NCI-H2196 (cell line): ENCODE measurements at regions not wholly inside any gene's neighbourhood (a gene's known extent, or its start where the extent isn't known, plus 50 kb on each side); places are given as distances from the start of the nearest gene placed in this dataset.
A peak's percentile ranks its signal among the peaks of the same experiment; 100 is the strongest.
"Not testable (repeated sequence)": the region's sequence is repeated elsewhere in the genome, so short reads cannot be mapped to it uniquely, and the experiment has no call there.

Experiments used
- DNase-seq: peaks from one replicate; lab custom pipeline; 2025; ENCODE audit not compliant: unreplicated experiment; lab: John Stamatoyannopoulos, UW

DNA sequence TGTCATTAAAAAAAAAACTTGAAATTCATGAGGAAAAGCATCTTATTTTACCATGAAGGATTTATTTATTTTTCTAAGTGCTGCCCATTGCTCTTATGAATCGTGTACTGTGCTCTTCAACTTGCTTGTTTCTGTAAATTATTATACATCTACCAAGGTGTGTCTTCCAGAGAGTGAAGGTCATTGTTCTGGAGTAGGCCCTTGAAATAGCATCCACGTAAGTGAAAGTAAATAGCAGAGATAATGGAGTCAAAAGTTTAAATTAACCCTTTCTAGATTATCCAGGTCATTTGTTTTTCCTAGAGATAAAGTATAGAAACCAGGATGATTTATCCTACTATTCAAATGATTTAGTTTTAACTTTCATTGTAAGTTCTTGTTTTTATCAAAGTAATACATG, 473.1 kb downstream of the DIRAS2 start:
- no peak for DNase-seq

DNA sequence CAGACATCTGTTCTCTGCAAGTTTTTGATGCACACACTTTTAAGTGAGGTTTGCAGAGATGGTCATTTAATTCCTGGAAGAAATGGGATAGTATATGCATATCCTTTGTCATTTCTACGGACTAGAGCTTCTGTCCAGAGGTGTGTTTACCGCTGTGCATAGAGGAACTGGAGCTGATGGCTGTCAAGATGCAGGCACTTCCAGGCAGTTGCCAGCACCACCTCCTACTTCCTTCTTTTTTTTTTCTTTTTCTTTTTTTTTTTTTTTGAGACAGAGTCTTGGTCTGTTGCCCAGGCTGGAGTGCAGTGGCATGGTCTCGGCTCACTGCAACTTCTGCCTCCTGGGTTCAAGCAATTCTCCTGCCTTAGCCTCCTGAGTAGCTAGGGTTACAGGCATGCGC, 468.7 kb downstream of the DIRAS2 start:
- not testable (repeated sequence) for DNase-seq

DNA sequence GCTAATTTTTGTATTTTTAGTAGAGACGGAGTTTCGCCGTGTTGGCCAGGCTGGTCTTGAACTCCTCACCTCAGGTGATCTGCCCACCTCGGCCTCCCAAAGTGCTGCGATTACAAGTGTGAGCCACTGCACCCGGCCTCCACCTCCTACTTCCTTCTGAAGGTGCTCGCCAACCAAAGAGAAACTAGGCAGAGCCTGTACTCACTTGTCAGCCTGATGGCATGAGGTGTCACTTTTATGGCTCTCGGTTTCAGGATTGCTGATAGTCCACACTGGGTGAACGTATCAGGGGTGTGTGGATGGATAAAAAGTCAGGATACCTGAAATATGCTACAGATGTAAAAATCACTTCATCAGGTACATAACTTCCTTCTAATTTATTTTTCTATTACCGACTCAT, 468.3 kb downstream of the DIRAS2 start:
- not testable (repeated sequence) for DNase-seq

GRCh38 chr9:90175257-90175656, 467.4 kb downstream of the DIRAS2 start:
- no peak for DNase-seq

- no peak for DNase-seq
Measured at GRCh38 chr9:90175865-90176264, 466.8 kb downstream of the DIRAS2 start.

DNA sequence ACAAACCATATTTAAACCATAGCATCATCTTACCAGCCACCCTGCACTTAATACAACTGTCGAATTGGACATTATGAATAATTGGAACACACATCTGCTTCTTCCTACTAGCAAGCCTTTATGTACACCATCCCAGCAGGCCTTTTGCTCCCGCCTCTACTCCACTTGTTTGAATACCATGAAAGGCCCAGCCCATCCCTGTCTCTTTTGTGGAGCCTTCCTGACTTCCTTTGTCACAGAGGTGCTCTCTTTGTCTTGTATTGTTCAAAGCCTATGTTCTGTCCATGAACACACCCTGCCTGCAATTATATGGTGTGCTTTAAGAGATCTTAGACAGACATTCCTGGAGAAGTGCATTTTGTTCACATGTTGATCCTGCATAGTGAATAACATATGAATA, 465.7 kb downstream of the DIRAS2 start:
- DNase-seq = peak; percentile 97

DNA sequence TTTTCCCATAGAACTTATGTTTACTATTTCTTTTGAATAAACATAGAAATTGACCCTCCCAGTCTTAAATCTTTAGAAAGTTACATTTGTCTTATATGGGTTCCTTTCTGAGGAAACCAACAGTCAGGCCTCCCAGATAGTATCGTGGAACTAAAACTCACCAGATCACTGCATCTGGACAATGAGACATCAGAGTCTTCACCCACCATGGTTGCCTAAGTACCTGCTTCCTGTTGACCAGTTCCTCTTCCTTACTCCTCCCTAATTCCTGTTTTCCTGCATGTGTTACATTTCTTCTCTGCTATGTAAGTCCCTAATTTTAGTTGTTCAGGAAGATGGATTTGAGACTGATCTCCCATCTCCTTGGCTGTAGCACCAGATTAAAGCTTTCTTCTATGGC, 462.2 kb downstream of the DIRAS2 start:
- no peak for DNase-seq

GRCh38 chr9:90188656-90189055, 454.0 kb downstream of the DIRAS2 start:
- DNase-seq = no peak

- DNase-seq = no peak
Measured at GRCh38 chr9:90189306-90189705, 453.3 kb downstream of the DIRAS2 start.

- not testable (repeated sequence) for DNase-seq
Measured at GRCh38 chr9:90192465-90192864, 450.2 kb downstream of the DIRAS2 start.

- DNase-seq = no peak
Measured at GRCh38 chr9:90198956-90199355, 443.7 kb downstream of the DIRAS2 start.

- DNase-seq = no peak
Measured at GRCh38 chr9:90201766-90202165, 440.9 kb downstream of the DIRAS2 start.

DNA sequence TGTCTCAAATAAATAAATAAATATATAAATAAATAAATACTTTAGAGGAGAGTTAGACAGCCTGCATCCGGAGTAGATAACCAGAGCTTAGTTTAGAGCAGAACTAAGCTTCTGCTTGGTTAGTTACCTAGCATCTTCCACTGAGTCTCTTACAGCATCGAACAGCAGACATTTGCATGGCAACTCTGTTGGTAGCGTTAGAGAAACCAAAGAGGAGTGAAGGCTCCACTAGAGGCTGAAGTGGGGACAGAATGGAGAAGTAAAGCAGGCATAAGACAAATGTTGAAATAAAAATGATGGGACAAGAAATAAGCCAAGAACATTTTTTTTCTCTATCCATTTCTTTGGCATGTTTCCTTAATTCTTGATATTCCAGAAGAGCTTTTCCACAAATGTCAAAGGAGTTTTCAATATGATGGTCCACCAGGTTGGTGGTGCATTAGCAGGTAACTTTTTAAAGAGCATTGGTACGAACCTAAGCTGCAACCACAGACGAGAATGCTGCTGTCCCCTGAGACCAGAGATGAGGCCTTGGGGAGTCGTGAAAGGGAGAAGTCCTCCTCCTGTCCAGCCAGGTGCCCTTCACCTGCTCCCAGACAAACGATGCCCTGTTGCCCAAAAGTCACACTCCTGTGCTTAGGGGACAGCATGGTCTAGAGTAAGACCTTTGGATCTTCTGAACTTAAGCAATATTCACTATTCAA, 438.3 kb downstream of the DIRAS2 start:
- no peak for DNase-seq

DNA sequence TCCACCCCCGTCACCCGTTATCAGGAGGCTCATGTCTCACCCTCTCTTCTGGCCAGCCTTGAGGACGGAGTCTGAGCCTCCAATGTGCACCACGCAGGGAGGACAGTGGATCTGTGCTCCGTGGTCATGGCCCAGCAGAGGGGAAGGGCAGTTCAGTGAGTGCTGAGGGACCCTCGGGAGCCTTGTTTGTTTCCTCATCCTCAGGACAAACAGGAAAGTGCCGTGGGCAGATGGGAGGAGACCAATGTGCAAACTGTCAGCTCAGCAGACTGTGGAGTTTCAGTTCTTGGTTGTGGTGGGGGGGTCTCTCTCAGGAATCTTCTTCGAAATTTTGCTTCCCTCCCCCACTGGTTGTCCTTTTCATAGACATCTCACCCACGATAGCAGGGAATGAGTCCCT, 429.6 kb downstream of the DIRAS2 start:
- not testable (repeated sequence) for DNase-seq

- no peak for DNase-seq
Measured at GRCh38 chr9:90219548-90220118, 423.0 kb downstream of the DIRAS2 start.

GRCh38 chr9:90221899-90222298, 420.7 kb downstream of the DIRAS2 start:
- not testable (repeated sequence) for DNase-seq

DNA sequence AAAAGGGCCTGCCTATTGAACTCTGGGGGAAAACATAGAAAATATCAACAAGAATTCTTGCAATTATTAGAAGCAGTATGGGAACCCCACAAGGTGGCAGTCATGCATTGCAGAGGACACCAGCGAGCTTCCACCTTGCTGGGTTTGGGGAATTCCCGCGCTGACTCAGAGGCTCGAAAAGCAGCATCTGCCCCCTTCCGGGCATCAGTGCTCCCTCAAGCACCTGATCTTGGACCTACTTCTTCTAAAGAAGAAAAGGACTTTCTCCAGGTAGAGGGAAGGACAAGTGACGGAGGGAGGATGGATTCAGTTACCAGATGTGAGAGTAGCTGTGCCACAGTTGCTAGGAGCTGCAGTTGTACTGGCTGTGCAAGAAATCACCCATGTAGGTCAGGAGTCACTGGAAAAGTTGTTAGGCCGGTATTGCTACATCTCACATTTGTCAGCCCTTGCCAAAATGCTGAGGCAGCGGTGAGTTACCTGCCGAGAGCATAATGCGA, 415.7 kb downstream of the DIRAS2 start:
- DNase-seq = peak; percentile 42

GRCh38 chr9:90233081-90233480, 409.5 kb downstream of the DIRAS2 start:
- DNase-seq = not testable (repeated sequence)

DNA sequence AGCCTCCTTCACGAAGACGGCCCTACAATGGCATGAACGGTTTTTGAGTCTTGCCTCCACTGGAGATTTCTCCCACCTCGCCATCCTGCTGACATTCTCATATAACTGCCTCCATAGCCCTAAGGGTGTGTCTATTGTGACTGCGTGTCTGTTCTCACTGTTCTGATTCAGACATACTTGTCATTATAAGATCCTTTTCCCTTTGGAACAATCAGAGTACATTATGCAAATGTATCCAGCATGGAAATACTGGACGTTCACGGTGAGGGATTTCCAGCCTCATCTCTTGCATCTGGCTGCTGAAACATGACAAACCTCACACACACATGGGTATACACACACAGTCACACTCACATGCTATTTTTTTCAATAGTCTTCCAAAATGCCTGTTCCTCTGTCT, 402.1 kb downstream of the DIRAS2 start:
- DNase-seq = no peak

DNA sequence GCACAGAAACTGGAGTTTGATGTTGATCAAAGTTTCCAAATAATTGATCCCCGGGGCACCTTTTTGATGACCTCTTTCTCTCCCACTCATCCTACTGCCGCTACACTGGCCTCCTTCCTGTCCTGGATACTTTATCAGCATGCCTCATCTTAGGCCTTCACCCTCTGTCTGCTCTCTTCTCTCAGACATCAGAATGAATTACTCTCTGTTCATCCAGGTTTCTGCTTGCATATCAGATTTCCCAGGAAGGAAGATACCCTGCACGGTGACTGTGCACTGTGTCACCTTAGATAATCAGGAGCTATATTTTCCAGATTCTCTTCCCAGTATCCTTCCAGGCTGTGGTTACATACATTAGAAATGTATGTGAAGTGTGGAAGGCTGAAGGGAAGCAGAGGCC, 397.0 kb downstream of the DIRAS2 start:
- no peak for DNase-seq

DNA sequence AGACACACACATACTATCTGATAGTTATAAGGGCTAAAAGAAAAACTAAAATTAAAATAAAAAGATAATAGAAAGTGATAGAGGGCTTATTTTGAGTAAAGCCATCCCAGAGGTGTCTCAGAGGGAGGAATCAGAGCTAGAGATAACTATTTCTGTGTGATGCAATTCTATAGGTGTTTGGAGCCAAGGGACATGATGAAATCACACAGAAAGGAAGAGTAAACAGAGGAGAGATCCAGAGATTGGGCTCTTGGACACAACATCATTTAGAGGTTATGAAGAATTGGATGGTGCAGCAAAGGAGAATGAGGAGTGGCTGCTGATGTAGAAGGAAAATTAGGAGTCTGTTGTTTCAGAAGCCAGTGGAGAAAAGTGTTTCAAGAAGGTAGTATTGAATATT, 393.5 kb downstream of the DIRAS2 start:
- DNase-seq = no peak

DNA sequence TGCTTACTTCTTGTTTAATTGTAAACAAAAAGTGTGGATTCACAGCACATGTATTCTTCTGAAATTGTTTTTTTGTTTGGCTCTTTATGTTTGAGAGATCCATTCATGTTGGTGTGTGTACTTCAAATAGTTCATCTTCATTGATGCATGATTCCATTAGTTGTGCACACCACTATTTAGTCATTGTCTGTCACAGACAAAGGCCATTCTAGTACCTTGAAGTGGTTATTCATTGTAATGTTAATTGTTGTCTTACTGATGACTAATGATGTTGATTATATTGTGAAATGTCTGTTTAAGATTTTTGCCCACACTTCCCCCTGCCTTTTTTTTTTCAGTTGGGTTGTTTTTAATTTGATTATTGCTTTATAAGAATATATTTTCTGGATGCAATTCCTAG, 391.3 kb downstream of the DIRAS2 start:
- no peak for DNase-seq

DNA sequence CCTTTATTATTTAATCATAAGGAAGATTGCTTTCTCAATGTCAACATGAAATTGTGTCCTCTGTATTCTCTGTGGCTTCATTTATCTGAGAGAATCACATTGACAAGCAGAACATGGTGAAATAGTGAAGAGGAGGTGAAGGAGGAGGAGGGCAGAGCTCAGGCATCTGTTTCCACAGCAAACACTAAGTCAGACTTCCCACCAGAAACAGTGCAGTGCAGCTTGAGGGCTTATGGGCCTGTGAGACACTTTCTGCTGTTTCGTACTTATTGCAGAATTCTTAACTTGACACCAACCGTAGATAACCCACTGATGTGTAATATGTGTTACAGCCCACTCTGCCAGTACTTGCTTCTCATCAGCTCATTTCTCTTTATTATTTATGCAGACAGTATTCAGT, 386.3 kb downstream of the DIRAS2 start:
- no peak for DNase-seq
